ENCODE measurements at regions not wholly inside any gene's neighbourhood (a gene's known extent, or its start where the extent isn't known, plus 50 kb on each side); places are given as distances from the start of the nearest gene placed in this dataset.

DNA sequence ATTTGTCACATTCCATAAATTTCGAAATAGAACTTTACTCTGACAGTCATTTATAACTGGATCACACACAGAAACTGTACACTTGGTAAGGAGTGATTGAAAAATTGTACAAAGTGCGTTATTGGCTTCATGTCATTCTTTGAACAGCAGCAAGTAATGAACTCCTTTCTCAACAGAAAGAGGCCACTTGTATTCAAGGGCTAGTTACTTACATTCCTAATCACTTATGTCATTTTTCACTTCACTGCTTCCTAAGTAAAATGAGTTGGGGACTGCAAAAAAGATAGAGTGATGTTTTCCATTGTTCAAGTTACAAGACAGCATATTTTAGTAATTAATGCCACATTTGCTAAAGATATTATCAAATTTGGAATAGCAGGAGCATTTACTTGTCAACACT is 893.2 kb downstream of the DTWD2 start:
- TF ChIP-seq EZH2phosphoT487 (IDR thresholded peaks at IDR 0.05; ENCODE audit: borderline replicate concordance, low read depth, low read length): no peak
- TF ChIP-seq, protein P1, sequence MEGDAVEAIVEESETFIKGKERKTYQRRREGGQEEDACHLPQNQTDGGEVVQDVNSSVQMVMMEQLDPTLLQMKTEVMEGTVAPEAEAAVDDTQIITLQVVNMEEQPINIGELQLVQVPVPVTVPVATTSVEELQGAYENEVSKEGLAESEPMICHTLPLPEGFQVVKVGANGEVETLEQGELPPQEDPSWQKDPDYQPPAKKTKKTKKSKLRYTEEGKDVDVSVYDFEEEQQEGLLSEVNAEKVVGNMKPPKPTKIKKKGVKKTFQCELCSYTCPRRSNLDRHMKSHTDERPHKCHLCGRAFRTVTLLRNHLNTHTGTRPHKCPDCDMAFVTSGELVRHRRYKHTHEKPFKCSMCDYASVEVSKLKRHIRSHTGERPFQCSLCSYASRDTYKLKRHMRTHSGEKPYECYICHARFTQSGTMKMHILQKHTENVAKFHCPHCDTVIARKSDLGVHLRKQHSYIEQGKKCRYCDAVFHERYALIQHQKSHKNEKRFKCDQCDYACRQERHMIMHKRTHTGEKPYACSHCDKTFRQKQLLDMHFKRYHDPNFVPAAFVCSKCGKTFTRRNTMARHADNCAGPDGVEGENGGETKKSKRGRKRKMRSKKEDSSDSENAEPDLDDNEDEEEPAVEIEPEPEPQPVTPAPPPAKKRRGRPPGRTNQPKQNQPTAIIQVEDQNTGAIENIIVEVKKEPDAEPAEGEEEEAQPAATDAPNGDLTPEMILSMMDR (conservative IDR thresholded peaks at IDR 0.05; ENCODE audit: low read length): no peak
- Histone ChIP-seq H3K79me2 (ENCODE audit: insufficient read depth, low read depth, low read length) (no peaks in the 10 kb centered on the region), H3K9me3 (ENCODE audit: low read length) (no peaks in the 10 kb centered on the region), H4K20me1 (ENCODE audit: insufficient read depth, low read length) (no peaks in the 10 kb centered on the region), H3K4me2 (ENCODE audit: low read length) (no peak overlapping the region), H3K27ac (ENCODE audit: low read depth, low read length, poor library complexity, severe bottlenecking) (no peak overlapping the region), H3K36me3 (ENCODE audit: insufficient read depth, low read length) (no peaks in the 10 kb centered on the region), H3K4me1 (ENCODE audit: insufficient read depth, low read length, poor library complexity, severe bottlenecking) (no peaks in the 10 kb centered on the region), H2AFZ (ENCODE audit: low read length) (no peak overlapping the region), H3K4me3 (ENCODE audit: low read depth, low read length, poor library complexity, severe bottlenecking) (no peak overlapping the region), H3K9me2 (ENCODE audit: insufficient read depth, low read length) (no peaks in the 10 kb centered on the region)
- POLR2A ChIA-PET: no interaction called here
- no TSS peak for BruUV-seq (replicated peaks)
- DNase-seq (ENCODE audit: low spot score): no peak
- intact Hi-C loops (cut with micrococcal nuclease; ENCODE audit: unreplicated experiment): no loop called here
- CTCF ChIA-PET (ENCODE audit: unreplicated experiment): no interaction called here

DNA sequence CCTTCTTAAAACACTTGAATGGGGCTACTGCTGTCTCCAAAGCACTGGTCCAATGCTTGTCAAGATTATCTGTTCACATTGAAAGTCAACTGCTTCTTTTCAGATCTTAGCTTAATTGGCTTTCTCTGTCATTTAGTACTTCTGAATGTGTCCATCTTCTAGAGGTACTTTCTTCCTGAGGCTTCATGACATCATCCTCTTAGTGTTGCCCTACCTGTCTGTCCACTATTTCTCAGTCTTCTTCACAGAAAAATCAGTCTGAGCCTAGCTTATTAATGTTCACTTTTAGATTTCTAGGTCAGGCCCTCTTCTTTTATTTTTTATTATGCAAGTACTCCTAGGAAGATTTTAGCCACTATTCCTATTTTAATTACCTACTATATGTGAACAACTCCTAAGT is 899.9 kb downstream of the DTWD2 start:
- Histone ChIP-seq H3K9me2 (ENCODE audit: insufficient read depth, low read length) (0 out of 2 replicates have a peak, but pooled peaks cover 2% of the 10 kb centered on the region), H3K9me3 (ENCODE audit: low read length) (no peaks in the 10 kb centered on the region), H3K4me2 (ENCODE audit: low read length) (no peak overlapping the region), H2AFZ (ENCODE audit: low read length) (no peak overlapping the region), H4K20me1 (ENCODE audit: insufficient read depth, low read length) (no peaks in the 10 kb centered on the region), H3K36me3 (ENCODE audit: insufficient read depth, low read length) (no peaks in the 10 kb centered on the region), H3K27ac (ENCODE audit: low read depth, low read length, poor library complexity, severe bottlenecking) (no peak overlapping the region), H3K4me1 (ENCODE audit: insufficient read depth, low read length, poor library complexity, severe bottlenecking) (no peaks in the 10 kb centered on the region), H3K4me3 (ENCODE audit: low read depth, low read length, poor library complexity, severe bottlenecking) (no peak overlapping the region), H3K79me2 (ENCODE audit: insufficient read depth, low read depth, low read length) (no peaks in the 10 kb centered on the region)
- ChIA-PET CTCF (ENCODE audit: unreplicated experiment) (no interaction called here), POLR2A (interaction anchor here (0.6 kb wide), 1 partner anchor 1738 kb away, joined by 3 read pairs; no protein-coding TSS in a partner anchor)
- TF ChIP-seq EZH2phosphoT487 (IDR thresholded peaks at IDR 0.05; ENCODE audit: borderline replicate concordance, low read depth, low read length): no peak
- TF ChIP-seq, protein P1 (conservative IDR thresholded peaks at IDR 0.05; ENCODE audit: low read length): no peak
- intact Hi-C loops (cut with micrococcal nuclease; ENCODE audit: unreplicated experiment): no loop called here
- no TSS peak for BruUV-seq (replicated peaks)
- no peak for DNase-seq (ENCODE audit: low spot score)

DNA sequence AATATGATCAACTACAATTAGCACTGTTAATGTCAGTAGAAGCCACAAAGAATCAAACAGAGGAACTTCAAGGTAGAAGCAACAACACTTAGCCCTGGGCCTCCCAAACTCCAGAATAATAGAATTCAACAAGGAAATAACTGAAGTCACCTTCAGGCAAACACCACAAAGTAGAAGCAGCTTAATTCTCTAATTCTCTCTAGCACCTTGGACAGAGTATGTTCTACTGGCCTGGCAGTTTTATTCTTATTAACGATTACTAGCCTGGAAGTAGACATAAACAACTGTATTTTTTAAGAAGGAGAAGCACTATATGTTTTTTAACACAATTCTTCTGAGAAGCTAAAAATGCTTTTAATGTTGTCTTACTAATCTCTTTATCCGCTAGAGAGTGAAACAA is 911.9 kb downstream of the DTWD2 start:
- no peak for TF ChIP-seq EZH2phosphoT487 (IDR thresholded peaks at IDR 0.05; ENCODE audit: borderline replicate concordance, low read depth, low read length)
- TF ChIP-seq, protein P1 (conservative IDR thresholded peaks at IDR 0.05; ENCODE audit: low read length): no peak
- Histone ChIP-seq H3K36me3 (ENCODE audit: insufficient read depth, low read length) (no peaks in the 10 kb centered on the region), H2AFZ (ENCODE audit: low read length) (no peak overlapping the region), H3K4me3 (ENCODE audit: low read depth, low read length, poor library complexity, severe bottlenecking) (no peak overlapping the region), H3K4me2 (ENCODE audit: low read length) (no peak overlapping the region), H4K20me1 (ENCODE audit: insufficient read depth, low read length) (no peaks in the 10 kb centered on the region), H3K9me3 (ENCODE audit: low read length) (0 out of 2 replicates have a peak, but pooled peaks cover 4% of the 10 kb centered on the region), H3K9me2 (ENCODE audit: insufficient read depth, low read length) (no peaks in the 10 kb centered on the region), H3K79me2 (ENCODE audit: insufficient read depth, low read depth, low read length) (no peaks in the 10 kb centered on the region), H3K4me1 (ENCODE audit: insufficient read depth, low read length, poor library complexity, severe bottlenecking) (no peaks in the 10 kb centered on the region), H3K27ac (ENCODE audit: low read depth, low read length, poor library complexity, severe bottlenecking) (no peak overlapping the region)
- CTCF ChIA-PET (ENCODE audit: unreplicated experiment): no interaction called here
- POLR2A ChIA-PET: no interaction called here
- BruUV-seq (replicated peaks): no TSS peak
- no peak for DNase-seq (ENCODE audit: low spot score)
- intact Hi-C loops (cut with micrococcal nuclease; ENCODE audit: unreplicated experiment): no loop called here
